Right lobe of liver (tissue), 4 donors: ENCODE measurements at regions not wholly inside any gene's neighbourhood (a gene's known extent, or its start where the extent isn't known, plus 50 kb on each side); places are given as distances from the start of the nearest gene placed in this dataset.

Experiments
- POLR2A ChIP-seq: fragments of 450-650 bp; IDR thresholded peaks from one replicate; pipeline ENCODE4 v1.6.1; 2017; ENCODE audit warnings: antibody characterized with exemption, mild to moderate bottlenecking
- TF ChIP-seq, protein P1 (sequence below), 4 donors: fragments of 200-600 bp in 3 of 4; fragments of 450-650 bp in 1 of 4; IDR thresholded peaks; one replicate each; pipeline versions ENCODE4 v1.5.1 to v1.8.0; 2016 to 2022; ENCODE audit warnings: antibody characterized with exemption in 4 of 4, mild to moderate bottlenecking in 2 of 4
- donor health status: DM: no; HTN: no; CAD: no.
- donor health status: DM: no; HTN: no; CAD: no.
- donor health status: DM: no; HTN: yes; CAD: no.

GRCh38 chr15:93848490-93848889, 382.9 kb upstream of the MCTP2 start:
- TF ChIP-seq, protein P1, sequence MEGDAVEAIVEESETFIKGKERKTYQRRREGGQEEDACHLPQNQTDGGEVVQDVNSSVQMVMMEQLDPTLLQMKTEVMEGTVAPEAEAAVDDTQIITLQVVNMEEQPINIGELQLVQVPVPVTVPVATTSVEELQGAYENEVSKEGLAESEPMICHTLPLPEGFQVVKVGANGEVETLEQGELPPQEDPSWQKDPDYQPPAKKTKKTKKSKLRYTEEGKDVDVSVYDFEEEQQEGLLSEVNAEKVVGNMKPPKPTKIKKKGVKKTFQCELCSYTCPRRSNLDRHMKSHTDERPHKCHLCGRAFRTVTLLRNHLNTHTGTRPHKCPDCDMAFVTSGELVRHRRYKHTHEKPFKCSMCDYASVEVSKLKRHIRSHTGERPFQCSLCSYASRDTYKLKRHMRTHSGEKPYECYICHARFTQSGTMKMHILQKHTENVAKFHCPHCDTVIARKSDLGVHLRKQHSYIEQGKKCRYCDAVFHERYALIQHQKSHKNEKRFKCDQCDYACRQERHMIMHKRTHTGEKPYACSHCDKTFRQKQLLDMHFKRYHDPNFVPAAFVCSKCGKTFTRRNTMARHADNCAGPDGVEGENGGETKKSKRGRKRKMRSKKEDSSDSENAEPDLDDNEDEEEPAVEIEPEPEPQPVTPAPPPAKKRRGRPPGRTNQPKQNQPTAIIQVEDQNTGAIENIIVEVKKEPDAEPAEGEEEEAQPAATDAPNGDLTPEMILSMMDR (IDR thresholded peaks at IDR 0.05): no peak
- no peak for TF ChIP-seq POLR2A
